K562 (cell line): ENCODE measurements at regions not wholly inside any gene's neighbourhood (a gene's known extent, or its start where the extent isn't known, plus 50 kb on each side); places are given as distances from the start of the nearest gene placed in this dataset.

Experiments used
- ATAC-seq: fragments of 200-7000 bp; cut with Tn5 transposase; 3 replicates; pipeline ENCODE4 v1.9.1; 2020; ENCODE audit warnings: moderate library complexity
- BruUV-seq: library from RNA; stranded (reverse); fragments of 400-500 nt; replicated peaks from 2 replicates; lab custom pipeline; 2021; lab: Mats Ljungman, UMichigan
- CTCF ChIA-PET: fragments of 300-600 bp; formaldehyde crosslinking; extraction: SDS; loops from one replicate; lab custom pipeline; 2021; ENCODE audit warnings: low intra/inter-chr PET ratio; lab: Yijun Ruan, JAX
- POLR2A ChIA-PET: fragments of 300-600, 350-650 bp; sonication (Branson Sonifier 250); formaldehyde crosslinking; extraction: SDS; loops from one replicate; lab custom pipeline; 2021; ENCODE audit warnings: antibody characterized with exemption, inconsistent platforms; lab: Yijun Ruan, JAX
- DNase-seq, 4 experiments: peaks; one replicate each; pipeline versions ENCODE4 v3.0.0 to v3.0.0-alpha.2; 2011 to 2018; ENCODE audit warnings: low spot score in 3 of 4, mixed read lengths in 3 of 4; ENCODE audit errors: extremely low read depth in 1 of 4
- FAIRE-seq: peaks from 2 replicates; lab custom pipeline; 2011; peaks lifted over from hg19 to GRCh38; lab: Jason Lieb, UNC
- H2AFZ ChIP-seq: 2 replicates; pipeline ENCODE4 v1.6.0; 2011; ENCODE audit warnings: low read depth, low read length, control low read depth, inconsistent platforms
- H3K27ac ChIP-seq: fragments of 200-600 bp; 3 replicates; pipeline ENCODE4 v1.8.0; 2011; ENCODE audit warnings: low read depth, mild to moderate bottlenecking, control low read depth, inconsistent platforms, low read length, moderate library complexity, mixed read lengths; ENCODE audit errors: extremely low read depth
- H3K27me3 ChIP-seq, 2 experiments: fragments of 300-600 bp in 1 of 2; 2 replicates in 1 of 2; 3 replicates in 1 of 2; pipeline versions ENCODE4 v1.6.0 to v1.8.0; 2011; ENCODE audit warnings: inconsistent platforms in 2 of 2, low read length in 2 of 2, mild to moderate bottlenecking in 1 of 2, mixed read lengths in 1 of 2, moderate library complexity in 1 of 2; ENCODE audit not compliant: control insufficient read depth in 2 of 2, insufficient read depth in 2 of 2
- H3K36me3 ChIP-seq: fragments of 300-600 bp; 3 replicates; pipeline ENCODE4 v1.8.0; 2011; ENCODE audit warnings: mild to moderate bottlenecking, low read length, inconsistent platforms; ENCODE audit not compliant: control insufficient read depth, insufficient read depth
- H3K4me1 ChIP-seq, 2 experiments: fragments of 200-600 bp in 1 of 2; replicated peaks in 1 of 2; 2 replicates in 1 of 2; 3 replicates in 1 of 2; pipeline versions ENCODE4 v1.5.1 to v1.8.0; 2011; ENCODE audit warnings: inconsistent platforms in 2 of 2, low read length in 2 of 2, mild to moderate bottlenecking in 1 of 2, mixed read lengths in 1 of 2, moderate library complexity in 1 of 2; ENCODE audit not compliant: control insufficient read depth in 2 of 2, insufficient read depth in 2 of 2
- H3K4me2 ChIP-seq: 2 replicates; pipeline ENCODE4 v1.6.1; 2011; ENCODE audit warnings: low read length, control low read depth, inconsistent platforms, mixed read lengths; ENCODE audit not compliant: insufficient read depth
- H3K4me3 ChIP-seq: fragments of 200-600 bp; sonication (generic), shearing (Covaris generic); 2 replicates; pipeline ENCODE4 v1.5.1; 2016; ENCODE audit warnings: control low read depth, inconsistent platforms
- H3K79me2 ChIP-seq: fragments of 200-600 bp; 3 replicates; pipeline ENCODE4 v1.8.0; 2011; ENCODE audit warnings: low read length, inconsistent platforms; ENCODE audit not compliant: control insufficient read depth, insufficient read depth
- H3K9ac ChIP-seq, 2 experiments: 2 replicates each; pipeline versions ENCODE4 v1.6.0 to v1.6.1; 2011; ENCODE audit warnings: low read depth in 2 of 2, low read length in 2 of 2, control low read depth in 1 of 2, inconsistent platforms in 1 of 2, mild to moderate bottlenecking in 1 of 2, mixed read lengths in 1 of 2; ENCODE audit not compliant: insufficient read depth in 1 of 2
- H3K9me1 ChIP-seq: one replicate; pipeline ENCODE4 v1.6.0; 2011; ENCODE audit warnings: inconsistent platforms, mild to moderate bottlenecking, low read length, moderate library complexity; ENCODE audit not compliant: control insufficient read depth, insufficient read depth
- H3K9me3 ChIP-seq: replicated peaks from 2 replicates; pipeline ENCODE4 v1.5.1; 2011; ENCODE audit warnings: low read depth, low read length, inconsistent platforms; ENCODE audit not compliant: control insufficient read depth, insufficient read depth
- H4K20me1 ChIP-seq: replicated peaks from 2 replicates; pipeline ENCODE4 v1.6.1; 2011; ENCODE audit warnings: low read length, inconsistent platforms, mixed read lengths; ENCODE audit not compliant: control insufficient read depth, insufficient read depth
- ETV5 ChIP-seq: sonication (generic); formaldehyde crosslinking; IDR thresholded peaks from 2 replicates; pipeline ENCODE4 v1.4.0; 2020; ENCODE audit warnings: low read depth, mild to moderate bottlenecking, missing genetic modification reagents
- IRF2 ChIP-seq: sonication (generic); formaldehyde crosslinking; IDR thresholded peaks from 2 replicates; pipeline ENCODE4 v1.8.1; 2022; ENCODE audit warnings: mild to moderate bottlenecking, missing genetic modification reagents
- POLR3G ChIP-seq: IDR thresholded peaks from 2 replicates; pipeline ENCODE4 v1.6.1; 2011; ENCODE audit not compliant: insufficient read length, insufficient replicate concordance; ENCODE audit errors: extremely low read depth
- RAD21 ChIP-seq, 2 experiments: fragments of 250-450 bp in 1 of 2; fragments of 450-650 bp in 1 of 2; sonication (Bioruptor Pico) in 1 of 2; formaldehyde crosslinking in 1 of 2; IDR thresholded peaks in 1 of 2; conservative IDR thresholded peaks in 1 of 2; 2 replicates each; pipeline versions ENCODE4 v1.4.0 to v1.8.0; 2020 to 2022; ENCODE audit warnings: mild to moderate bottlenecking in 2 of 2, moderate library complexity in 1 of 2
- ZSCAN29 ChIP-seq: fragments of 450-650 bp; IDR thresholded peaks from 2 replicates; pipeline ENCODE4 v1.6.1; 2017
- ZSCAN32 ChIP-seq: fragments of 450-650 bp; formaldehyde crosslinking; IDR thresholded peaks from 2 replicates; pipeline ENCODE4 v1.4.0; 2020; ENCODE audit warnings: mild to moderate bottlenecking, moderate library complexity
- WGBS: fragments of 100-300 bp; shearing (Covaris generic); methylation state at CpG from one replicate; pipeline ENCODE4 v1.1.6; 2016; ENCODE audit warnings: low coverage, mixed read lengths; ENCODE audit not compliant: insufficient coverage; ENCODE audit errors: missing lambda C conversion rate; 5-methylcytosine and 5-hydroxymethylcytosine counted together
- in situ Hi-C: fragments of 300-500 bp; cut with MboI; formaldehyde crosslinking; loops from 4 replicates; pipeline ENCODE4 v1.15.0; 2018; ENCODE audit warnings: inconsistent platforms, mixed read lengths
- intact Hi-C: fragments of 100-400 bp; cut with micrococcal nuclease; formaldehyde crosslinking; loops from 2 replicates; pipeline ENCODE4 v1.14.2; 2022
- TF ChIP-seq, protein P1 (sequence below): fragments of 250-450 bp; sonication (Bioruptor Pico); IDR thresholded peaks from 2 replicates; pipeline ENCODE4 v1.8.0; 2022; ENCODE audit warnings: inconsistent platforms

DNA sequence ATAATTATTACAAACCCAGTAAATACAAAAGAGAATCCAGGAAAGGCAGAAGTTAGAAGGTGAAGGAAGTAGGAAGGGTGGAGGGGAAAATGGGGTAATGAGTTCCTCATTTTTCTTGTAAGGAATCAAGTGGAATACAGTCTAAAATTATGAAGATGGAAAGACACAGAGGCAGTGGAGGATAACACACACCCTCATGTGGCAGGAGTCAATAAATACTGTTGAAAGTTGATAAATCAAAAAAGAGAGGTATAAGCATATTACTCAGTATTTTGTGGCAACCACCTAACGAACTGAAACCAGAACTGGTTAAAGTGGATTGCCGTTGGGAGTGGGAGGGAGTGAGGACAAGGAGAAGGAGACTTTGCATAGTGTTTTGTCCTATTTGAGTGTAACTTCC is 78.6 kb upstream of the SLC44A3 start:
- BruUV-seq = no TSS peak
- Histone ChIP-seq H3K27me3 (no peaks in the 10 kb centered on the region), H3K4me1 (no peaks in the 10 kb centered on the region), H3K27ac (no peak overlapping the region), H4K20me1 (no peaks in the 10 kb centered on the region), H3K9me3 (no peaks in the 10 kb centered on the region), H3K9me1 (no peaks in the 10 kb centered on the region), H3K36me3 (no peaks in the 10 kb centered on the region), H3K79me2 (no peaks in the 10 kb centered on the region), H3K9ac (no peak overlapping the region), H3K4me3 (no peak overlapping the region), H3K4me2 (no peak overlapping the region), H2AFZ (no peak overlapping the region)
- no peak for ATAC-seq
- no peak for FAIRE-seq
- intact Hi-C loops = no loop called here
- no peak for DNase-seq
- 3% methylated on average over 2 of the region's 2 CpGs for WGBS
- TF ChIP-seq, protein P1, sequence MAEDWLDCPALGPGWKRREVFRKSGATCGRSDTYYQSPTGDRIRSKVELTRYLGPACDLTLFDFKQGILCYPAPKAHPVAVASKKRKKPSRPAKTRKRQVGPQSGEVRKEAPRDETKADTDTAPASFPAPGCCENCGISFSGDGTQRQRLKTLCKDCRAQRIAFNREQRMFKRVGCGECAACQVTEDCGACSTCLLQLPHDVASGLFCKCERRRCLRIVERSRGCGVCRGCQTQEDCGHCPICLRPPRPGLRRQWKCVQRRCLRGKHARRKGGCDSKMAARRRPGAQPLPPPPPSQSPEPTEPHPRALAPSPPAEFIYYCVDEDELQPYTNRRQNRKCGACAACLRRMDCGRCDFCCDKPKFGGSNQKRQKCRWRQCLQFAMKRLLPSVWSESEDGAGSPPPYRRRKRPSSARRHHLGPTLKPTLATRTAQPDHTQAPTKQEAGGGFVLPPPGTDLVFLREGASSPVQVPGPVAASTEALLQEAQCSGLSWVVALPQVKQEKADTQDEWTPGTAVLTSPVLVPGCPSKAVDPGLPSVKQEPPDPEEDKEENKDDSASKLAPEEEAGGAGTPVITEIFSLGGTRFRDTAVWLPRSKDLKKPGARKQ (CRISPR knock-in tag) = no peak
- TF ChIP-seq ETV5 (CRISPR knock-in tag) = no peak
- no peak for TF ChIP-seq IRF2 (CRISPR knock-in tag)
- no peak for TF ChIP-seq POLR3G
- no peak for TF ChIP-seq ZSCAN29
- TF ChIP-seq RAD21 (CRISPR knock-in tag; conservative IDR thresholded peaks at IDR 0.05 in 1 of 2, IDR thresholded peaks at IDR 0.05 in 1 of 2) = peak in 1 of 2 experiments; percentile 15; a peak in 1 of 4 replicates
- no peak for TF ChIP-seq ZSCAN32
- CTCF ChIA-PET = no interaction called here
- in situ Hi-C loops = no loop called here
- POLR2A ChIA-PET = no interaction called here
